Mesodermal cell (in vitro differentiated cells): ENCODE measurements at regions not wholly inside any gene's neighbourhood (a gene's known extent, or its start where the extent isn't known, plus 50 kb on each side); places are given as distances from the start of the nearest gene placed in this dataset.

Source experiments
- H3K27ac ChIP-seq: 2 replicates; pipeline ENCODE4 v1.7.0; 2013; ENCODE audit warnings: mild to moderate bottlenecking, low read depth, low read length, moderate library complexity; ENCODE audit not compliant: severe bottlenecking
- H3K36me3 ChIP-seq: 2 replicates; pipeline ENCODE4 v1.7.1; 2013; ENCODE audit warnings: mild to moderate bottlenecking, low read length, moderate library complexity; ENCODE audit not compliant: control insufficient read depth, insufficient read depth
- H3K4me1 ChIP-seq: one replicate; pipeline ENCODE4 v1.7.1; 2013; ENCODE audit warnings: mild to moderate bottlenecking, low read length; ENCODE audit not compliant: insufficient read depth, control insufficient read depth, poor library complexity, severe bottlenecking
- H3K4me3 ChIP-seq: 2 replicates; pipeline ENCODE4 v1.7.0; 2013; ENCODE audit warnings: low read length, control low read depth, mild to moderate bottlenecking; ENCODE audit not compliant: insufficient read depth, poor library complexity, severe bottlenecking; ENCODE audit errors: extremely low read depth
- H3K9me3 ChIP-seq: 2 replicates; pipeline ENCODE4 v1.7.1; 2013; ENCODE audit warnings: mild to moderate bottlenecking, low read length, moderate library complexity; ENCODE audit not compliant: control insufficient read depth
- WGBS, 2 experiments: methylation state at CpG; one replicate each; pipeline ENCODE4 v1.1.5; 2013; ENCODE audit warnings: missing lambda C conversion rate in 2 of 2; ENCODE audit not compliant: insufficient coverage in 2 of 2; 5-methylcytosine and 5-hydroxymethylcytosine counted together

- Histone ChIP-seq H3K9me3 (no peaks in the 10 kb centered on the region), H3K36me3 (no peaks in the 10 kb centered on the region), H3K4me3 (no peak overlapping the region), H3K4me1 (no peaks in the 10 kb centered on the region), H3K27ac (no peak overlapping the region)
- WGBS, 2 experiments, result 100% methylated on average over 1 of the region's 2 CpGs; no CpG with 5 or more reads in 1 of the 2 experiments
Measured at GRCh38 chr7:8809320-8809719, 375.9 kb downstream of the NXPH1 start.

- Histone ChIP-seq H3K9me3 (no peaks in the 10 kb centered on the region), H3K27ac (no peak overlapping the region), H3K36me3 (no peaks in the 10 kb centered on the region), H3K4me1 (no peaks in the 10 kb centered on the region), H3K4me3 (no peak overlapping the region)
- WGBS, 2 experiments, result 100% methylated on average over 1 of the region's 3 CpGs; no CpG with 5 or more reads in 1 of the 2 experiments
Measured at GRCh38 chr7:8817448-8818036, 384.1 kb downstream of the NXPH1 start.

DNA sequence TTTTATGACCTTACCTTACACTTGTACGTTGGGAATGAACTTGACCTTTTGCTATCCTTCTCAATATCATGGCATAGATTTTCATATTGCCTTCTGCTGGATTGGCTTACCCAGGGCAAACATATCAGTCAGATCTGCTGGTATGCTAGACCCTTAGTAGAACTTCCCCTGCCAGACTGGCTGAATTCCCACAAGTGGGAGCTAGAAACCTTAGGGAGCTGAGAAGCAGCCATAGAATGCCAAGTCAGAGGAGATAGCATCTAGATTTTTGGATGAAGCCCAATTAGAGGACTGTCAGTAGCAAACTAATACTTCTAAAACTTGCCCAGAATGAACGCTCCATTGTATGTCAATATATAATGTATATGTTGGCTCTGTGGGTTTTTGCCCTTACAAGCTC lies 385.0 kb downstream of the NXPH1 start:
- WGBS, 2 experiments, result 89 to 100% methylated on average over 1 of the region's 2 CpGs
- Histone ChIP-seq H3K4me3 (no peak overlapping the region), H3K9me3 (no peaks in the 10 kb centered on the region), H3K36me3 (no peaks in the 10 kb centered on the region), H3K4me1 (no peaks in the 10 kb centered on the region), H3K27ac (no peak overlapping the region)

DNA sequence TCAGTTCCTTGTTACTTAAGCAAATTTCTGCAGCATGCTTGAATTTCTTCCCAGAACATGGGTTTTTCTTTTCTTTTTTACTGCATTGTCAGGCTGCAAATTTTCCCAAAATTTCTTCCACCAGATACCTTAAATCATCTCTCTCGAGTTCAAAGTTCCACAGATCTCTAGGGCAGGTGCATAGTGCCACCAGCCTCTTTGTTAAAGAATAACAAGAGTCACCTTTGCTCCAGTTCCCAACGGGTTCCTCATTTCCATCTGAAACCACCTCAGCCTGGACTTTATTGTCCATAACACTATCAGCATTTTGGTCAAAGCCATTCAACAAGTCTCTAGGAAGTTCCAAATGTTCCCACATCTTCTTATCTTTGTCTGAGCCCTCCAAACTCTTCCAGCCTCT lies 389.2 kb downstream of the NXPH1 start:
- Histone ChIP-seq H3K27ac (no peak overlapping the region), H3K4me1 (no peaks in the 10 kb centered on the region), H3K9me3 (no peaks in the 10 kb centered on the region), H3K4me3 (no peak overlapping the region), H3K36me3 (no peaks in the 10 kb centered on the region)
- WGBS, 2 experiments, result 64 to 71% methylated on average over 2 of the region's 2 CpGs

DNA sequence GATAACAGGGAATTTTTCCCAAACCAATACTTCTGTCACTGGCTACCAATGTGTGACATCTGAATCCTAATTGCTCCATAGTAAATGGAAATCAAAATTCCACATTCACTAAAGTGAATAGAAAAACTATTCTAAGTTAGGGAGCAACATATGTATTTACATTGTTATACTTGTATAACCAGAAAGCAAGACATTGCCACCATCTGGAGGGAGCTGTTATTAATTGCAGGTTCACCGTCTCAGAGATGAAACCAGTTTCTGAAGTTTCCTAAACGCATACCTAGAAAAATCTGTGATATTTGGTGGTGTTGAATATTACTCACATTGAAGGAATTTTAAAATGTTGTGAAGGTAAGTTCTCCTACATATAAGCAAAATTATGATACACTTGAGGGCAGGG lies 390.1 kb downstream of the NXPH1 start:
- Histone ChIP-seq H3K4me1 (no peaks in the 10 kb centered on the region), H3K9me3 (no peaks in the 10 kb centered on the region), H3K27ac (no peak overlapping the region), H3K4me3 (no peak overlapping the region), H3K36me3 (no peaks in the 10 kb centered on the region)
- WGBS, 2 experiments, result no CpG with 5 or more reads among the region's 2 CpGs

DNA sequence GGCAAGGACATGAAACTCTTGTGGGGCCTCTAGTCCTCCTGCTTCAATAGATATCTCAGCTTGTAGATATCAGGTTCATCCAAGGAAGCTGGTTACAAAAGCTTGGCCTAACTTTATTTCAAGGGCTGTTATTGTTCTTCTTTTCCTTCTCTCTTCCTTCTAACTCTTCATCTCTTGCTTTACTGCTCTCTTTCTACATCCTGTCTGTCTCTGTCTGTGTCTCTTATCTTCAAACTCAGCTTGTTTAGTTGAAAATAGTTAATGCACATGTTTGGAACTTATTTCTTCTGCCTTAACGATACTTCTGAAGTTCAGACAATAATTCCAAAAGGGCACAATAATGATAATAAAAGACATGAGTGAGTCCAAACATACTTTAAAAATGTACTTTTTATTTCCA lies 393.9 kb downstream of the NXPH1 start:
- Histone ChIP-seq H3K27ac (no peak overlapping the region), H3K4me3 (no peak overlapping the region), H3K9me3 (no peaks in the 10 kb centered on the region), H3K4me1 (peaks cover 4% of the 10 kb centered on the region), H3K36me3 (no peaks in the 10 kb centered on the region)
- no CpG with 5 or more reads among the region's 1 CpG for WGBS, 2 experiments

DNA sequence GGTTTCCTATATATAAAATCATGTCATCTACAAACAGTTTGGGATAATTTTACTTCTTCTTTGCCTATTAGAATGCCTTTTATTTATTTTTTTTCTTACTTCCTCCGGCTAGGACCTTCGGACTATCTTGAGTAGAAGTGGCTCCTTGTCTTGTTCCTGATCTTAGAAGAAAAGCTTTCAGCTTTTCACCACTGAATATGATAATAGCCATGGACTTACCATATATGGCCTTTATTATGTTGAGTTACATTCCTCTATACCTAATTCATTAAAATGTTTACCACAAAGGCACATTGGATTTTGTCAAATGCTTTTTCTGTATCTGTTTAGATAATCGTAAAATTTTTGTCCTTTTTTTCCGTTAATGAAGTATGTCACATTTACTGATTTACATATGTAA lies 395.7 kb downstream of the NXPH1 start:
- WGBS, 2 experiments, result no CpG with 5 or more reads among the region's 4 CpGs
- H3K4me1 ChIP-seq, result peaks cover 4% of the 10 kb centered on the region
- H3K36me3 ChIP-seq, result no peaks in the 10 kb centered on the region
- H3K4me3 ChIP-seq, result no peak overlapping the region
- no peak overlapping the region for H3K27ac ChIP-seq
- H3K9me3 ChIP-seq, result no peaks in the 10 kb centered on the region

GRCh38 chr7:8831376-8831775 lies 398.0 kb downstream of the NXPH1 start:
- WGBS, 2 experiments, result no CpG with 5 or more reads among the region's 4 CpGs
- no peak overlapping the region for H3K4me3 ChIP-seq

DNA sequence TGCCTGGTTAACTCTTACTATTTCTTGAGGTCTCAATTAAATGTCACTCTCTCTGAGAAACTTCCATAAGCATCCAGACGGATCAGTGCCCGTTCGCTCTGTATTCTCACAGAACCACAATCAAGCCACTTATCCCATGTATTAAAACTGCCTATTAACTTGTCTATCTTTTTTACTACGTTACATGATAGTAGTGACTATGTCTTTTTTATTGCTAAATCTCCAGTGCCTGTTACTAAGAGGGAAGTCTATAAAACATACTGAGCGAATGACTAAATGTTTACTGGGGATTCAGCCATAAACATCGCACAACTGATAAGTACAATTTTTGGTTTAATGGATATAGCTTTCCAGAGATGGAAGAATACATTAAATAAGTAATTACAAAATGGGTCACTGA lies 399.9 kb downstream of the NXPH1 start:
- no peaks in the 10 kb centered on the region for H3K9me3 ChIP-seq
- WGBS, 2 experiments, result 90 to 100% methylated on average over 2 of the region's 6 CpGs
- H3K27ac ChIP-seq, result no peak overlapping the region
- no peaks in the 10 kb centered on the region for H3K36me3 ChIP-seq
- no peak overlapping the region for H3K4me3 ChIP-seq
- peaks cover 4% of the 10 kb centered on the region for H3K4me1 ChIP-seq

More at GRCh38 chr7:8831376-8831775, 398.0 kb downstream of the NXPH1 start:
- Histone ChIP-seq H3K36me3 (no peaks in the 10 kb centered on the region), H3K27ac (peak overlapping the region; percentile 11), H3K4me1 (peaks cover 4% of the 10 kb centered on the region), H3K9me3 (no peaks in the 10 kb centered on the region)

- no peaks in the 10 kb centered on the region for H3K9me3 ChIP-seq
- H3K36me3 ChIP-seq, result no peaks in the 10 kb centered on the region
- H3K4me1 ChIP-seq, result no peaks in the 10 kb centered on the region
Measured at GRCh38 chr7:8841171-8841570, 407.8 kb downstream of the NXPH1 start.

GRCh38 chr7:8871716-8872115 lies 438.3 kb downstream of the NXPH1 start:
- H3K9me3 ChIP-seq, result no peaks in the 10 kb centered on the region
- H3K4me3 ChIP-seq, result no peak overlapping the region
- H3K27ac ChIP-seq, result no peak overlapping the region
- H3K4me1 ChIP-seq, result no peaks in the 10 kb centered on the region
- WGBS, 2 experiments, result 71 to 100% methylated on average over 2 of the region's 2 CpGs
- no peaks in the 10 kb centered on the region for H3K36me3 ChIP-seq

More at GRCh38 chr7:8841171-8841570, 407.8 kb downstream of the NXPH1 start:
- Histone ChIP-seq H3K27ac (no peak overlapping the region), H3K4me3 (no peak overlapping the region)
